B cell (primary cell): ENCODE measurements at regions not wholly inside any gene's neighbourhood (a gene's known extent, or its start where the extent isn't known, plus 50 kb on each side); places are given as distances from the start of the nearest gene placed in this dataset.

Experiments
- ATAC-seq: fragments of 200-7000 bp; cut with Tn5 transposase; one replicate; pipeline ENCODE4 v1.10.0; 2021; ENCODE audit warnings: low read depth, mild to moderate bottlenecking, moderate number of reproducible peaks, moderate library complexity
- CTCF ChIA-PET: fragments of 350-600 bp; sonication (Branson Sonifier 250); formaldehyde crosslinking; loops from one replicate; lab custom pipeline; 2021; ENCODE audit warnings: antibody characterized with exemption, inconsistent platforms; lab: Charles Lee
- POLR2A ChIA-PET: fragments of 350-600 bp; sonication (Branson Sonifier 250); formaldehyde crosslinking; loops from one replicate; lab custom pipeline; 2021; ENCODE audit warnings: antibody characterized with exemption; lab: Charles Lee
- DNase-seq: peaks from one replicate; pipeline ENCODE4 v3.0.0; 2013
- H2AFZ ChIP-seq: 2 replicates; pipeline ENCODE4 v1.6.1; 2012; ENCODE audit warnings: mild to moderate bottlenecking, low read depth, low read length; ENCODE audit not compliant: insufficient read depth, poor library complexity, severe bottlenecking
- H3K27ac ChIP-seq, 2 donors: 1 replicate in 1 of 2; 2 replicates in 1 of 2; pipeline ENCODE4 v1.5.1; 2012 to 2013; ENCODE audit warnings: low read length in 2 of 2, mild to moderate bottlenecking in 2 of 2, moderate library complexity in 1 of 2
- H3K27me3 ChIP-seq, 4 experiments: fragments of 200-600 bp in 1 of 4; sonication (generic) in 1 of 4; replicated peaks in 1 of 4; 1 replicate in 2 of 4; 2 replicates in 2 of 4; pipeline versions ENCODE4 v1.6.1 to v1.7.0; 2013 to 2016; ENCODE audit warnings: low read length in 3 of 4, mild to moderate bottlenecking in 2 of 4, mixed read lengths in 1 of 4, moderate library complexity in 1 of 4; ENCODE audit not compliant: insufficient read depth in 4 of 4, control insufficient read depth in 3 of 4; ENCODE audit errors: control extremely low read depth in 1 of 4
- H3K36me3 ChIP-seq, 2 experiments: replicated peaks in 1 of 2; 1 replicate in 1 of 2; 2 replicates in 1 of 2; pipeline versions ENCODE4 v1.6.1 to v1.7.1; 2013; ENCODE audit warnings: low read length in 1 of 2; ENCODE audit not compliant: insufficient read depth in 2 of 2, control insufficient read depth in 1 of 2; ENCODE audit errors: control extremely low read depth in 1 of 2, extremely low read depth in 1 of 2
- H3K4me1 ChIP-seq, 2 donors: fragments of 200-600 bp in 1 of 2; sonication (generic) in 1 of 2; 1 replicate in 1 of 2; 2 replicates in 1 of 2; pipeline versions ENCODE4 v1.5.1 to v1.6.1; 2013 to 2017; ENCODE audit warnings: low read length in 2 of 2; ENCODE audit not compliant: control insufficient read depth in 2 of 2, insufficient read depth in 2 of 2
- H3K4me2 ChIP-seq: replicated peaks from 2 replicates; pipeline ENCODE3; 2012; ENCODE audit warnings: mild to moderate bottlenecking, low read depth, low read length; ENCODE audit not compliant: poor library complexity, severe bottlenecking
- H3K4me3 ChIP-seq, 5 experiments: fragments of 200-600 bp in 1 of 5; sonication (generic) in 1 of 5; 1 replicate in 3 of 5; 2 replicates in 2 of 5; pipeline versions ENCODE4 v1.5.1 to v1.7.0; 2011 to 2016; ENCODE audit warnings: low read length in 4 of 5, mild to moderate bottlenecking in 4 of 5, low read depth in 2 of 5, control low read depth in 1 of 5, moderate library complexity in 1 of 5; ENCODE audit not compliant: insufficient read depth in 1 of 5; ENCODE audit errors: control extremely low read depth in 1 of 5, extremely low read depth in 1 of 5
- H3K79me2 ChIP-seq: fragments of 200-600 bp; sonication (generic); one replicate; pipeline ENCODE4 v1.6.0; 2016; ENCODE audit warnings: low read length; ENCODE audit not compliant: control insufficient read depth, insufficient read depth
- H3K9ac ChIP-seq: fragments of 200-600 bp; sonication (generic); 2 replicates; pipeline ENCODE4 v1.6.1; 2017; ENCODE audit warnings: mild to moderate bottlenecking, low read length, moderate library complexity
- H3K9me3 ChIP-seq, 3 donors: one replicate each; pipeline versions ENCODE4 v1.6.1 to v1.7.1; 2013; ENCODE audit warnings: low read length in 2 of 3; ENCODE audit not compliant: control insufficient read depth in 2 of 3, insufficient read depth in 1 of 3; ENCODE audit errors: control extremely low read depth in 1 of 3
- H4K20me1 ChIP-seq: 2 replicates; pipeline ENCODE4 v1.6.0; 2012; ENCODE audit warnings: mild to moderate bottlenecking, low read length; ENCODE audit not compliant: insufficient read depth, control insufficient read depth, poor library complexity, severe bottlenecking
- H3K27ac Mint-ChIP-seq: one replicate; pipeline ENCODE4 v1.8.0; 2021; ENCODE audit warnings: mixed read lengths
- H3K27me3 Mint-ChIP-seq: one replicate; pipeline ENCODE4 v1.8.0; 2021; ENCODE audit warnings: mixed read lengths
- H3K4me1 Mint-ChIP-seq: one replicate; pipeline ENCODE4 v1.8.0; 2021; ENCODE audit warnings: mixed read lengths
- H3K4me3 Mint-ChIP-seq: one replicate; pipeline ENCODE4 v1.8.0; 2021; ENCODE audit warnings: mixed read lengths
- H3K9me3 Mint-ChIP-seq: one replicate; pipeline ENCODE4 v1.8.0; 2022; ENCODE audit warnings: mixed read lengths; ENCODE audit not compliant: insufficient read depth
- CTCF ChIP-seq: fragments of 200-600 bp; IDR thresholded peaks from one replicate; pipeline ENCODE4 v1.8.0; 2022; ENCODE audit warnings: antibody characterized with exemption, mild to moderate bottlenecking
- EZH2 ChIP-seq: IDR thresholded peaks from 2 replicates; pipeline ENCODE4 v1.6.1; 2012; ENCODE audit warnings: borderline replicate concordance, low read depth, mild to moderate bottlenecking, moderate library complexity, low read length; ENCODE audit not compliant: insufficient read depth, poor library complexity, severe bottlenecking
- WGBS: methylation state at CpG from one replicate; pipeline ENCODE4 v1.1.5; 2013; ENCODE audit warnings: missing lambda C conversion rate; ENCODE audit not compliant: insufficient coverage; 5-methylcytosine and 5-hydroxymethylcytosine counted together
- intact Hi-C: fragments of 100-400 bp; cut with micrococcal nuclease; formaldehyde crosslinking; loops from one replicate; pipeline ENCODE4 v1.10.0; 2022

- ChIA-PET POLR2A (no interaction called here), CTCF (no interaction called here)
- no peaks in the 10 kb centered on the region for H3K36me3 ChIP-seq
- H4K20me1 ChIP-seq = no peaks in the 10 kb centered on the region
- peaks cover 9% of the 10 kb centered on the region for H3K9me3 Mint-ChIP-seq
- no peak overlapping the region for H3K4me2 ChIP-seq
- no peak overlapping the region for H3K4me3 Mint-ChIP-seq
- H2AFZ ChIP-seq = no peak overlapping the region
- no peaks in the 10 kb centered on the region for H3K27me3 ChIP-seq
- H3K27me3 Mint-ChIP-seq = no peaks in the 10 kb centered on the region
- no peak overlapping the region for H3K27ac Mint-ChIP-seq
- H3K9me3 ChIP-seq = peaks cover 0 to 6% (median 0%) of the 10 kb centered on the region in 3 donors
- ATAC-seq (no peak), DNase-seq (no peak)
- H3K79me2 ChIP-seq = no peaks in the 10 kb centered on the region
- TF ChIP-seq EZH2 = no peak
- no peak for TF ChIP-seq CTCF
- H3K4me1 Mint-ChIP-seq = no peaks in the 10 kb centered on the region
- H3K27ac ChIP-seq = no peak overlapping the region
- no peak overlapping the region for H3K4me3 ChIP-seq
- intact Hi-C loops = no loop called here
- WGBS = no CpG with 5 or more reads among the region's 4 CpGs
- no peaks in the 10 kb centered on the region for H3K4me1 ChIP-seq
- H3K9ac ChIP-seq = no peak overlapping the region
These were observed 56.9 kb upstream of the TSHZ3 start for GRCh38 chr19:31406106-31406505.

- WGBS = 80% methylated on average over 3 of the region's 3 CpGs
- ATAC-seq (no peak), DNase-seq (no peak)
- H3K27me3 Mint-ChIP-seq = no peaks in the 10 kb centered on the region
- no peak overlapping the region for H3K9ac ChIP-seq
- H3K4me1 Mint-ChIP-seq = no peaks in the 10 kb centered on the region
- no peaks in the 10 kb centered on the region for H3K4me1 ChIP-seq
- H3K9me3 Mint-ChIP-seq = peaks cover 7% of the 10 kb centered on the region
- no peak overlapping the region for H3K4me3 ChIP-seq
- intact Hi-C loops = no loop called here
- ChIA-PET POLR2A (no interaction called here), CTCF (no interaction called here)
- no peaks in the 10 kb centered on the region for H3K79me2 ChIP-seq
- no peaks in the 10 kb centered on the region for H4K20me1 ChIP-seq
- peaks cover 0 to 2% (median 0%) of the 10 kb centered on the region in 3 donors for H3K9me3 ChIP-seq
- no peak overlapping the region for H3K27ac Mint-ChIP-seq
- no peak overlapping the region for H3K27ac ChIP-seq
- H3K27me3 ChIP-seq = no peaks in the 10 kb centered on the region
- H3K4me2 ChIP-seq = no peak overlapping the region
- TF ChIP-seq CTCF (no peak), EZH2 (no peak)
- H3K36me3 ChIP-seq = no peaks in the 10 kb centered on the region
- H2AFZ ChIP-seq = no peak overlapping the region
- no peak overlapping the region for H3K4me3 Mint-ChIP-seq
These were observed 59.4 kb upstream of the TSHZ3 start for GRCh38 chr19:31408460-31409124.
